ENCODE measurements at regions not wholly inside any gene's neighbourhood (a gene's known extent, or its start where the extent isn't known, plus 50 kb on each side); places are given as distances from the start of the nearest gene placed in this dataset.

DNA sequence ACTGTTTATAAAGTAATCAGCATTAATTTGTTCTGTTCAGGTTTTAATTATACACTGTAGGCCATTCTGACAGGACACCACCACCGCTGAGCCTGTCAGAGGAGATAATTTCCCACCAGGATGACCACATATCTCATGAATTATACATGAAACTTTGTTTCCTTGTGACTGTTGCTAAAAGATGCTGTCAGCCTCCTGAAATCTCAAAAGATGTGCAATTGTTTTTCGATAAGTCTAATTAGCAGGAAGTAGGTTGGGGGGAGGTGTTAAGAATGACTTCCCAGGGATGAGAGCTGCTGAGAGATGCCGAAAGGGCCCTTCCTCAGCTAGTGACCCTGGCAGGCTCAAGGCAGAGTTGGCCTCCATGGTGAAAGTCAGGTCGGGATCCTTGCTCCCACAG, 485.4 kb downstream of the SOX6 start:
- TF ChIP-seq, protein P1, sequence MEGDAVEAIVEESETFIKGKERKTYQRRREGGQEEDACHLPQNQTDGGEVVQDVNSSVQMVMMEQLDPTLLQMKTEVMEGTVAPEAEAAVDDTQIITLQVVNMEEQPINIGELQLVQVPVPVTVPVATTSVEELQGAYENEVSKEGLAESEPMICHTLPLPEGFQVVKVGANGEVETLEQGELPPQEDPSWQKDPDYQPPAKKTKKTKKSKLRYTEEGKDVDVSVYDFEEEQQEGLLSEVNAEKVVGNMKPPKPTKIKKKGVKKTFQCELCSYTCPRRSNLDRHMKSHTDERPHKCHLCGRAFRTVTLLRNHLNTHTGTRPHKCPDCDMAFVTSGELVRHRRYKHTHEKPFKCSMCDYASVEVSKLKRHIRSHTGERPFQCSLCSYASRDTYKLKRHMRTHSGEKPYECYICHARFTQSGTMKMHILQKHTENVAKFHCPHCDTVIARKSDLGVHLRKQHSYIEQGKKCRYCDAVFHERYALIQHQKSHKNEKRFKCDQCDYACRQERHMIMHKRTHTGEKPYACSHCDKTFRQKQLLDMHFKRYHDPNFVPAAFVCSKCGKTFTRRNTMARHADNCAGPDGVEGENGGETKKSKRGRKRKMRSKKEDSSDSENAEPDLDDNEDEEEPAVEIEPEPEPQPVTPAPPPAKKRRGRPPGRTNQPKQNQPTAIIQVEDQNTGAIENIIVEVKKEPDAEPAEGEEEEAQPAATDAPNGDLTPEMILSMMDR (conservative IDR thresholded peaks at IDR 0.05; ENCODE audit: low read length): no peak
- TF ChIP-seq EZH2phosphoT487 (IDR thresholded peaks at IDR 0.05; ENCODE audit: borderline replicate concordance): no peak
